ENCODE measurements at regions not wholly inside any gene's neighbourhood (a gene's known extent, or its start where the extent isn't known, plus 50 kb on each side); places are given as distances from the start of the nearest gene placed in this dataset.

DNA sequence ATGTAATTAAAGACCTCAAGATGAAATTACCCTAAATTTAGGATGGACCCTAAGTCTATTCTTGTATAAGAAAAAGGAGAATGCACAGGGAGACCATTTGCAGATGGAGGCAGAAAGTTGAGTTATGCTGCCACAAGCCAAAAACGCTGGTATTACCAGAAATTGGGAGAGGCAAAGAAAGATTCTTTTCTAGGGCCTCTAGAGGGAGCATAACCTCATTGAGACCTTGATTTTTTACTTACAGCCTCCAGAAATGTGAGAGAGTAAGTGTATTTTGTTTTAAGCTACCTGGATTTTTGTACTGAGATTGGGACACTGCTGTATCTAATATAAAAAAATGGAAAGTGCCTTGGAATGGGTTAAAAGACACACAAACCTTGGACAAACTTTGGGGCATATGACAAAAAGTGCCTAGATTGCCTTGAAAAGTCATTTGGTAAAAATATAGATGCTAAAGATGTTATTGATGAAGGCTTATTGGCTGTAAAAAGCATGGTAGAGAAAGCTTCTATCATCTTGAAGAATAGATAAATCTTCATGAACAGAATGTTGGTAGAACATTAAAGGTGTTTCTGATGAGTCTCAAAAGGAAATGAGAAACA, 174.7 kb upstream of the PRDM9 start:
- no peak overlapping the region for H3K27ac ChIP-seq (ENCODE audit: low read depth, low read length, poor library complexity, severe bottlenecking)
- H3F3A ChIP-seq (ENCODE audit: insufficient read depth, low read length), result no peaks in the 10 kb centered on the region
- no peaks in the 10 kb centered on the region for H3K9me3 ChIP-seq (ENCODE audit: low read length)
- no peaks in the 10 kb centered on the region for H3K9me2 ChIP-seq (ENCODE audit: low read depth, low read length)
- H3K27me3 ChIP-seq (ENCODE audit: insufficient read depth, low read length), result no peaks in the 10 kb centered on the region
- H3K4me2 ChIP-seq (ENCODE audit: low read length), result no peak overlapping the region
- no peaks in the 10 kb centered on the region for H3K4me1 ChIP-seq (ENCODE audit: insufficient read depth, low read length, severe bottlenecking)
- no peak overlapping the region for H3K4me3 ChIP-seq (ENCODE audit: low read depth, low read length, poor library complexity, severe bottlenecking)
- H3K79me2 ChIP-seq (ENCODE audit: insufficient read depth, low read length), result no peaks in the 10 kb centered on the region
- no peaks in the 10 kb centered on the region for H3K36me3 ChIP-seq (ENCODE audit: insufficient read depth, low read length)
- no peak overlapping the region for H2AFZ ChIP-seq (ENCODE audit: low read length)
- no peak overlapping the region for H3K9ac ChIP-seq (ENCODE audit: low read length)
- no peaks in the 10 kb centered on the region for H4K20me1 ChIP-seq (ENCODE audit: insufficient read depth, low read length)
- TF ChIP-seq EZH2 (IDR thresholded peaks at IDR 0.05; ENCODE audit: borderline replicate concordance, low read length), result no peak
- TF ChIP-seq, protein P1, sequence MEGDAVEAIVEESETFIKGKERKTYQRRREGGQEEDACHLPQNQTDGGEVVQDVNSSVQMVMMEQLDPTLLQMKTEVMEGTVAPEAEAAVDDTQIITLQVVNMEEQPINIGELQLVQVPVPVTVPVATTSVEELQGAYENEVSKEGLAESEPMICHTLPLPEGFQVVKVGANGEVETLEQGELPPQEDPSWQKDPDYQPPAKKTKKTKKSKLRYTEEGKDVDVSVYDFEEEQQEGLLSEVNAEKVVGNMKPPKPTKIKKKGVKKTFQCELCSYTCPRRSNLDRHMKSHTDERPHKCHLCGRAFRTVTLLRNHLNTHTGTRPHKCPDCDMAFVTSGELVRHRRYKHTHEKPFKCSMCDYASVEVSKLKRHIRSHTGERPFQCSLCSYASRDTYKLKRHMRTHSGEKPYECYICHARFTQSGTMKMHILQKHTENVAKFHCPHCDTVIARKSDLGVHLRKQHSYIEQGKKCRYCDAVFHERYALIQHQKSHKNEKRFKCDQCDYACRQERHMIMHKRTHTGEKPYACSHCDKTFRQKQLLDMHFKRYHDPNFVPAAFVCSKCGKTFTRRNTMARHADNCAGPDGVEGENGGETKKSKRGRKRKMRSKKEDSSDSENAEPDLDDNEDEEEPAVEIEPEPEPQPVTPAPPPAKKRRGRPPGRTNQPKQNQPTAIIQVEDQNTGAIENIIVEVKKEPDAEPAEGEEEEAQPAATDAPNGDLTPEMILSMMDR (IDR thresholded peaks at IDR 0.05; ENCODE audit: low read length), result peak; percentile 46; the same call in 1 of the 2 replicates

DNA sequence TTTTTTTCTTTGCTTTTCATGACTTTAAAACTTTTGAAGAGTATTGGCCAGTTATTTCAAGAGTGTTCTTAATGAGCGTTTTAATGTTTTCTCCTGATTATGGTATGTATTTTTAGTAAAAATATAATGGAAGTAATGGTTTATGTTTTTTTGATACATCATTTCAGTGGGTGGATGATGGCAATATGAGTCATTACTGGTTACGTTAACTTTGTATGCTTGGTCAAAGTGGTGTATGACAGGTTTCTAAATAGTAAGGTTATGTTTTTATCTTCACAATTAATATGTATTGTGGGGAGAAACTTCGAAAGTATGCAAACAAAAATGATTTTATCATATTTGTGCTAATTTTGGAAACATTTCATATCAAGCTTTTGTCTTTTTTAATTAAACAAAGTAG, 176.7 kb upstream of the PRDM9 start:
- Histone ChIP-seq H4K20me1 (ENCODE audit: insufficient read depth, low read length) (no peaks in the 10 kb centered on the region), H3K9me3 (ENCODE audit: low read length) (no peaks in the 10 kb centered on the region), H3K27ac (ENCODE audit: low read depth, low read length, poor library complexity, severe bottlenecking) (no peak overlapping the region), H3K9me2 (ENCODE audit: low read depth, low read length) (no peaks in the 10 kb centered on the region), H3K9ac (ENCODE audit: low read length) (no peak overlapping the region), H2AFZ (ENCODE audit: low read length) (no peak overlapping the region), H3K27me3 (ENCODE audit: insufficient read depth, low read length) (no peaks in the 10 kb centered on the region), H3K36me3 (ENCODE audit: insufficient read depth, low read length) (no peaks in the 10 kb centered on the region), H3K79me2 (ENCODE audit: insufficient read depth, low read length) (no peaks in the 10 kb centered on the region), H3F3A (ENCODE audit: insufficient read depth, low read length) (no peaks in the 10 kb centered on the region), H3K4me2 (ENCODE audit: low read length) (no peak overlapping the region), H3K4me1 (ENCODE audit: insufficient read depth, low read length, severe bottlenecking) (no peaks in the 10 kb centered on the region), H3K4me3 (ENCODE audit: low read depth, low read length, poor library complexity, severe bottlenecking) (no peak overlapping the region)
- TF ChIP-seq EZH2 (IDR thresholded peaks at IDR 0.05; ENCODE audit: borderline replicate concordance, low read length), result no peak
- TF ChIP-seq, protein P1 (IDR thresholded peaks at IDR 0.05; ENCODE audit: low read length), result no peak

DNA sequence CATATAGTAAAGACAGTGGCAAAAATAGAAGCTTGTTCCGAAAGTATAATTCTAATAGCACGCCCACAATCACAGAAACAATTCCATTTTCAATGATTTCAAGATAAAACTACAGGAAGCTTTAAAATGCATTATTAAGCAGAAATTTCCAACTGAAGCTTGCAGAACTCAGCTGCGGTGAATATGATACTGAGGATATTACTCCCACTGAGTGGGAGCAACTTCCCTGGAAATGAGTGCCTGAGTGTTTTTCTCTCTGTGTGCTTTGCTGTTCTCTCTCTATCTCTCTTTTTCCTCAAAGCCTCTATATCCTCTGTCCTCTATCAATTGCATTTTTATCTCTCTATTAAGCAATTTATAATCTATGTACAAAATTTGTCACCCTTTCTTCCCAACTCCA, 187.5 kb upstream of the PRDM9 start:
- H3K36me3 ChIP-seq (ENCODE audit: insufficient read depth, low read length), result no peaks in the 10 kb centered on the region
- H3K9me3 ChIP-seq (ENCODE audit: low read length), result no peaks in the 10 kb centered on the region
- H3K4me2 ChIP-seq (ENCODE audit: low read length), result no peak overlapping the region
- H3K9me2 ChIP-seq (ENCODE audit: low read depth, low read length), result no peaks in the 10 kb centered on the region
- H3F3A ChIP-seq (ENCODE audit: insufficient read depth, low read length), result no peaks in the 10 kb centered on the region
- H4K20me1 ChIP-seq (ENCODE audit: insufficient read depth, low read length), result no peaks in the 10 kb centered on the region
- H3K27ac ChIP-seq (ENCODE audit: low read depth, low read length, poor library complexity, severe bottlenecking), result no peak overlapping the region
- H3K9ac ChIP-seq (ENCODE audit: low read length), result no peak overlapping the region
- H2AFZ ChIP-seq (ENCODE audit: low read length), result no peak overlapping the region
- no peak overlapping the region for H3K4me3 ChIP-seq (ENCODE audit: low read depth, low read length, poor library complexity, severe bottlenecking)
- TF ChIP-seq, protein P1 (IDR thresholded peaks at IDR 0.05; ENCODE audit: low read length), result no peak
- no peak for TF ChIP-seq EZH2 (IDR thresholded peaks at IDR 0.05; ENCODE audit: borderline replicate concordance, low read length)
- no peaks in the 10 kb centered on the region for H3K79me2 ChIP-seq (ENCODE audit: insufficient read depth, low read length)
- H3K4me1 ChIP-seq (ENCODE audit: insufficient read depth, low read length, severe bottlenecking), result no peaks in the 10 kb centered on the region
- H3K27me3 ChIP-seq (ENCODE audit: insufficient read depth, low read length), result no peaks in the 10 kb centered on the region
